ENCODE measurements at regions not wholly inside any gene's neighbourhood (a gene's known extent, or its start where the extent isn't known, plus 50 kb on each side); places are given as distances from the start of the nearest gene placed in this dataset.

DNA sequence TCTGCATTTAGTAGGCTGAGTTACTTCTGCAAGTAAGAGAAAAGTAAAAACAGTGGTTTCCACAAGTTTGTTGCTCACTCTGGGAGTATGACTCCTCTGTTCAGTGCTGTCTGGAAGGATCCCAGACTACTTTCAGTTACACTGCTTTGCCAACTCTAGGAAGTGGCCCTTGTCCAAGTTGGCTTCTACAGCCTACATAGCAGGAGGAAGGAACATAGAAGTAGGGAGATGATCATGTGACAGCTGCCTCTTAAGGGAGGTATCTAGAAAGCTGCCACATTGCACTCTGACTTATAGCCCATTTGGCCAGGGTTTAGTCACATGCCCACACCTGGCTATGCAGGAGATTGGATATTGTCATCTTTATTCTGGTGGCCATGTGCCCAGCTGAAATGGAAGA lies 298.1 kb downstream of the NSUN3 start:
- no peak for TF ChIP-seq CTCF (IDR thresholded peaks at IDR 0.05)
- no peak for TF ChIP-seq EZH2phosphoT487 (IDR thresholded peaks at IDR 0.05)
- no peak for TF ChIP-seq EZH2 (IDR thresholded peaks at IDR 0.05)

All from neural progenitor cell (in vitro differentiated cells).